NCI-H524 treated with DMSO at 0.1 percent for 48 hours (cell line): ENCODE measurements at regions not wholly inside any gene's neighbourhood (a gene's known extent, or its start where the extent isn't known, plus 50 kb on each side); places are given as distances from the start of the nearest gene placed in this dataset.

ENCODE experiments used
- DNase-seq: peaks from one replicate; lab custom pipeline; 2025; lab: John Stamatoyannopoulos, UW

DNA sequence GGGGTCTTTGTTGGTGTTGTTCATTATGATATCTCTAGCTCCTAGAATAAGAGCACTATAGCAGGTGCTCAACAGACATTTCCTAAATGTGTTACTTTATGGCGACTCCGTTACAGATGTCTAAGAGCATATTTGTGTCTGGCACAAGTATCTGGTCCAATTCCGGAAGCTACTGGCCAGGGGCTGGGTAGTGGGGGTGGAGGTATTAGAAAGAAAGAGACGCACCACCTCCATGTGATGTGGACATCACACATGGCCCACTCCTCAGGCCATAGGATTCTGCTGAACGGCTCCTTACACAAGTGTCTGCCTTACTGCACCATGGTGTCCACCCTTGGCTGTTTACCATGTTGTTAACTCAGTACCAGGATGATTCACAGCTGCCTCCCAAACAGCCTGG is 296.8 kb upstream of the MKI67 start:
- no peak for DNase-seq

GRCh38 chr10:128429321-128429720 is 303.1 kb upstream of the MKI67 start:
- no peak for DNase-seq

DNA sequence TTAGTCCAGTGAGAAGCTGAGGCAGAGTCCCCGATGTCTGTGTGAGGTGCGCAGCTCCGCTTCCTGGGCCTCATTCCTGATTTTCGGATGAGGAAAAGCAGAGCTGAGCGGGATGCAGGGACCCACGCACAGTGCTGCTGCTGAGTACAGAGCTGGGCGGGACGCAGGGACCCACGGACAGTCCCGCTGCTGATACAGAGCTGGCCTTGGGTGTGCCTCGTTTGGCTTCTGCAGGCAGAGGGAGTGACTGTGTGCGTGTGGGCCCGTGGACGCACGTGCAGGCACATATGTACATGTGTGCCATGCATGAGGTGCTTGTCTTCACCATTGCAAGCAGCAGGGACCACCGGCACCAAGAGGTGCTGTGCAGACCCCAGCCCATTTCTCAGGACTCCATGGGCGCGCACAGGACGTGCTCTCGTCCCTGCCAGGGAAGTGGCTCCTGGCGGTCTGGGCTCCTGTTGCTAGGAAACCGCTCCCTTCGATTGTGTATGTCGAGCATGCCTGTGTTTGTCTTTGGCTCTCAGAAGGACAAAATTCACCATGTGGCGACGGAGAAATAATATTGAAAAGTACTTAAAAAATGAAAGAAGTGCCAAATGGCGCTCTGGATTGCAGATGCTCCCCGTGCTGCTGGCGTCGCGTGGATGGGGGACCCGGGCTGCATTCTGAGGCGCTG is 303.8 kb upstream of the MKI67 start:
- DNase-seq: no peak

DNA sequence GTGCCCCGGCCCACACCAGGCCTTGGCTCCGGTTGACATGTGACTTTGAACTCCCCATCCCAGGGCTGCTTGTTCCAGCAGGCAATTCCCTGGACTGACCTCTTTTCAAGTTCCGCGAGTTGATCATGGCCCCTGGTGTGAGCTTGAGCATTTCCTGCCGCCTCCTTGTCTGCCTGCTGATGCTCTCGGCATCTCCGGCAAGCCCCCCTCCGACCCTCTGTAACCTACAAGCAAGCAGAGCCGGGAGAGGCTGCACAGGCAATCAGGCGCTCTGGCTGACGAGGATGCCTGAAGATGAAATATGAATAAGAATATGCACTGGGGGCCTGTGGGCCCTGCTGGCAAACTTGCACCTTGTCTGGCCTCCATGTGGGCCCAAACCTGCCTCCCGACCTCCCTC is 304.9 kb upstream of the MKI67 start:
- DNase-seq: no peak

GRCh38 chr10:128431506-128431905 is 305.3 kb upstream of the MKI67 start:
- no peak for DNase-seq

GRCh38 chr10:128432011-128432410 is 305.8 kb upstream of the MKI67 start:
- no peak for DNase-seq

GRCh38 chr10:128432423-128432822 is 306.2 kb upstream of the MKI67 start:
- no peak for DNase-seq

DNA sequence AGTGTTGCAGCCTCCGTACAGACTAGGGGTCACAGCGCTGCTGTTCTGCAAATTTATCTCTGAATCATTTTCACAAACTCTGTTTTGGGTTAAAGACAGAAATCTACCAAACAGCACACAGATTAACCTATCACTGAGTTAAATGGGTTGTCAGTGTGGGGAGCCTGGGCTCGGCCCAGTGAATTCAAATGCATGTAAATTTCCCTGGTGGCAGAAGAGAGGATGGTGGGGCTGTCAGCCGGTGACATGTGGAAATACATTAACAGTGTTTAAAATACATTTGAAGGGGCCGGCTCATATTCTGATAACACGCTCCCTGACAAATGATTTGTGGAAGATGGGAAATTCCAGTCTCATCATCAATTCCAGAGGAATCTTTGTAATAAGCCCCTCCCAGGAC is 309.6 kb upstream of the MKI67 start:
- no peak for DNase-seq

DNA sequence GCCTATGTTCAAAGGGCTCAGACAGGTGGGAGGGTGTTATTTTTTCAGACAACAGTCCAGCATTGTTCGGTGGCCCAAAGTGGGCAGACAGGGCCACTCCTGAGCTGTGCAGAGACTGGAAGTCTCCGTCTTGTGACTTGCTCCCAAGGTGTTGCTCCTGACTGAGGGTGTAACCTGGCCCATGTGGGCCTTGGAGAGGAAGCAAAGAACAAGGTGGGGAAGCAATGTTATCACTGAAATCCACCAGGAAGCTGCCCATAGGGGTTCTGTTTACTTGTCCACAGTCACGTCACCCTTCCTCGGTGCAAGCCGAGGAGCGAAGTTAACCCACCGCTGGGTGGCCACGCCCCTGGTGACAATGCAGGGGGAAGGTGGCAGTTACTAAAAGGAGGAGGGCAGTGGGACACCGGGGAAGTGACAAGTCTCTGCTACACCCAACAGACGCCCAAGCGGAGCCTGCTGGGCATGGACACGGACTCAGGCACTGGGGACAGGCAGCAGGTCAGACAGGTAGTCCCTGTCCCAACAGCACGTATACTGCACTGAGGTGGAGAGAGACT is 311.6 kb upstream of the MKI67 start:
- no peak for DNase-seq

- DNase-seq: no peak
Observed at GRCh38 chr10:128438417-128439063, 312.3 kb upstream of the MKI67 start.

DNA sequence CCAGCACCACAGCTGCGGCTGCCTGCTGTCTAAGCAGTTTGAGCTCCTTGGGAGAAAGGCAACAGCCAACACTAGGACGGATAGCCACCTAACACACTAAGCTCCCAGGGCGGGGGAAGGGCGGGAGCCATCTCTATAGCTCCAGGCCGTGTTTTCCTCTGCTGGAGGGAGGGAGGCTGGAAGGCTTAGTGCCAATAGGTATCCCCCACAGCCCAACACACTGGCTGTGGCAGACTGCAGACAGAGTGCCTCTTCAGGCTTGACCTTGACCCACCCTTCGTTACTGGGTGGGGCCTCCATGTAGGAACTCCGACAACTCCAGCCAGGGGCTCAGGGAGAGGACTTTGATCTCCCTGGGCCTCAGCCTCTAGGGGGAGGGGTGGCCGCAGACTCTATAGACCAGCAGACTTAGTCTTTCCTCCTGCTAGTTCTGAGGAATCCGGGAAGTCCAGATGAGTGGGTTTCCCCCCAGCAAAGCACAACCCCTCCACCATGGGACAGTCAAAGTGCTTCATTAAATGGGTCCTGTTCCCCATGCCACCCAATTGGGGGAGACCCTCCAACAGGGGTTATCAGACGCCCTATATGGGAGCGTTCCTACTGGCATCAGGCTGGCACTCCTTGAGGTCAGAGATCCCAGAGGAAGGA is 314.4 kb upstream of the MKI67 start:
- DNase-seq: peak; percentile 8

DNA sequence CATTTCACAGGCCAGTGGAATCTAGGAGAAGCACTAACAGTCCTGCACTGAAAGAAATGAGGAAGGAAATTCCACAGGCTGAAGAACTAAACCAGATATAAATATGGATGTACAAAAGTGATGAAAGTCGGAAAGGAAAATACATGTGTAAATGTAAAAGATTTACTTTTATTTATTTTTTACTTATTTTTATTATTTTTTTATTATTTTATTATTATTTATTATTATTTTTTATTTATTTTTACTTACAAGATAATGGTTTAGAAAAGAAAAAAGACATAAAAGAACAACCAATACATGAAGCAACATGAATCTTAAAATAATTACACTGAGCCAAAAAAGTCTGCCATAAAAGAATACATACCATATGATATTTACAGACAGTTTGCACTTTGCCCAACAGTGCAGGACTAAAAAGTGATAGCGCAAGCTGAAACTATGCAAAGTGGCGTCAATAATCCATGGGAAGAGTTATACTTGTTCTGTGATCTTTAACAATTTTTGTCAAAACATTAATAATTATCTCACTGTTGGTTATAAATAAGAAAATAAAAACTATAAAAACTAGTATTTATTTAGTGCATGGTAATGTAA is 317.8 kb upstream of the MKI67 start:
- no peak for DNase-seq

GRCh38 chr10:128448796-128449195 is 322.6 kb upstream of the MKI67 start:
- DNase-seq: no peak

GRCh38 chr10:128451879-128452278 is 325.7 kb upstream of the MKI67 start:
- DNase-seq: no peak

GRCh38 chr10:128456271-128456670 is 330.0 kb upstream of the MKI67 start:
- DNase-seq: no peak

DNA sequence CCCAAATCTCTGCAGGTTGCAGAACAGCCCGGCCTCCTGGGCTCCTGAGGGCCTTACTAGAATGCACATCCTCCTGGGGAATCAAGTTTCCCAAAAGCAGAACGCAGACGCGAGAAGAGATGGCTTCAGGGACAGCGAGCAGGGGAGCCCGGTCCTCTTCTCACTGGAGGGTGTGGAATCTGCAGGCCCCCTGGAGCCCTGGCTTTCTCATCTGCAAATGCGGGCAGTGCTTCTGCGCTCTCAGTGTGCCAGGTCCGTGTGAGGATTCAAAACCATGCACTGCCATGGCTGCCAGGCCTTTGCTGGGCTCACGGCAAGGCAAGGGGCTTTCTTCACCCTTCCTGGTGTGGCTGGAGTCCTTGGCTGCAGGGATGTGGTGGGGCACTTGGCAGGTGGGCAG is 330.9 kb upstream of the MKI67 start:
- DNase-seq: no peak

GRCh38 chr10:128461991-128462390 is 335.8 kb upstream of the MKI67 start:
- DNase-seq: no peak

DNA sequence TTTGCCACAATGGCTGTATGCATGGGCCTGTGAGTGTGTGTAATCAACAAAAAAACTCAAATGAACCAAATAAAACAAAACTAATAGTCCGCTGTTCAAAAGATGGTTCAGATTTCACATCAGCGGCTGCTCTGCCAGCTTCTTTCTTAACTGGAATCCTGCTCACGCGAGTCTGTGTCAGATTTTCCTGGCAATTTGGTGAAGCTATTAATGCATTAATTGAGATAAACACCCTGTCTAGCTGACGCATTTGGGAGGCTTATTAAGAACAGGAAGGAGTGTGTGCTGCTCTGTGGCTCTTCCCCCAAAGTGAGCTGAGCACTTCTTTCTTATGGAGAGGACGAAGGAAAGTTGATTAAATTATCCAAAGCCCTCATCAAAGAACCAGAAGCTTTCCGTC is 336.6 kb upstream of the MKI67 start:
- no peak for DNase-seq

DNA sequence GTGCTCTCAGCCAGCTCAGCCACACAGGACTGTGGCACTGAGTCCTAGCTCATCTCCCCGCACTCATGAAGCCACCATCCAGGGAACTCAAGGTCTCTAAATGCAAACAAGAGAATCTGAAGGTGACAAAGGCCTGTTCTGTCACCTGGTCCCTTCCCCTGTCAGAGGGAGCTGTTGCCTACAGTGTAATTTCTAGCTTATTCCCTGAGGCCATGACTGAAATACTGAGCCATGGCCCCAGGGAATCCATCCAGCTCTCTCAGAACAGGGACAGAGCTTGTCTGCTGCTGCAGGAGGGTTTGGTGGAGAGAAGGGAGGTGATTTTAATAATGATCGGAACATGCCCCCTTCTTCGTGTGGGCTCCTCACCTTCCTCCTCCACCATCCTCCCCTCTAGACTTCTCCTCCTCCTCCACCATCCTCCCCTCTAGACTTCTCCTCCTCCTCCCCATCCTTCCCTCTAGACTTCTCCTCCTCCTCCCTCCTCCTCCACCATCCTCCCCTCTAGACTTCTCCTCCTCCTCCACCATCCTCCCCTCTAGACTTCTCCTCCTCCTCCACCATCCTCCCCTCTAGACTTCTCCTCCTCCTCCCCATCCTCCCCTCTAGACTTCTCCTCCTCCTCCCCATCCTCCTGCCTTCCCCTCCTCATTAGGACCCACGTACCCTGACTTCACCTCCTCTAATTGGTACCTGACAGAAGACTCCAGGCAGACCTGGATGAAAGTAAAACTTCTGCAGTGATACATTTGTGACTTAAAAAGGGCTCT is 338.0 kb upstream of the MKI67 start:
- no peak for DNase-seq

DNA sequence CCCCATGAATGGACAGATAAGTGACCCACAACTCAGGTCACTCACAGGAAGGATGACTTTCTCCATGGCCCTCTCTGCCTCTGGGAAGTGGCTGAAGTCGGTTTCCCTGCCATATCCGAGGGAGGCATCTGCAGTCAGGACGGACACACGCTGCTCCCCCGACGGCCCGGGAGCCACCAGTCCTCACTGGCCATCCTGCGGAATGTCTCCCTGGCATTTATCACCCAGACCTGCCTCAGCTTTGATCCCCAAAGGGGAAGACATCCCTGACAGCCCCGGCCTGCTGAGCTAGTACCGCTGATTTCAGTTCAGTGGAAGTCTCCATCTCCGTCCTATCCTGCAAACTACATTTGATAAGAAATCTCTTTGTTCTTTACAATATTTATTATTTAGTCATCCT is 339.5 kb upstream of the MKI67 start:
- DNase-seq: no peak

DNA sequence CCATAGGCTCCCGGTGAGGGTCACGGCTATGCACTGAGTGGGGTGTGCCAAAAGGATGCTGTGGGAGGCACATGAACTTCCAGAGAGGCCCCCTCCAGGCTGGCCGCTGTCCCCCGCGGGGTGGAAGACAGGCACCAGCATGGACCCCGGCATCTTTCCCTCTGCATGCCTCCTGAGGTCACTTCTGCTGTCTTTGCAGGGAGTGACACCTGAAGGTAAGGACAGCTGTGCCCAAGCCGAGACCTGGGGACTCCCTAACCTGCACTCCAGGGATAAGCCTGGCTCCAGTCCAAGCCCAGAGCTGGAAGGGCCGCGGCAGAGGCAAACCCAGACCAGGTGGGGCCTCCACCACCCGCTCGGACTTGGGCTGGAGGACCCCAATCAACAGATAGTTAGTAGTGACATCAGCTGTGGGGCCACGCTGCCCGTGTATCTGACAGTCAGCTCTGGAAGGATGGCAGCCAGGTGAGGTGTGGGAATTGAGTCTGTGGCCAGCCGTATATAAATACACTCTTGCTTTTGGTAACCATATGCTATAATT is 340.7 kb upstream of the MKI67 start:
- no peak for DNase-seq

DNA sequence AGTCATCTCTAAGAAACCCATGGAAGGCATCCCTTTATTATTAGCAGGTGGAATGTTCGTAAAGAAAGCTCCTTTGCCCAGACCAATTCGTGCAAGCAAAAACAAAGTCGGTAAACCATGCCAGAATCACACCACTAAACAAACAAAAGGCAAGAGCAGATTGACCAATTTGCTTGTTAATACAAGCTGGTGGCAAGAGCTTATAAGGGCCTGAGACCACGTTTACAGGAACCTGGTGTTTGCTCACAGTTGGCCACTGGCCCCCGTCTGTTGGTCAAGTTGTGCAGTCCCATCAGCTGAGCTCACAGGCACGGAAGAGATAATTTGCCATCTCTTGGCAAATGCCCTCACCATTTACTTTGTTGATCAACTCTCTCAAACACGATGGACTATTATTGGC is 342.2 kb upstream of the MKI67 start:
- no peak for DNase-seq
